HepG2 (cell line): ENCODE measurements at regions not wholly inside any gene's neighbourhood (a gene's known extent, or its start where the extent isn't known, plus 50 kb on each side); places are given as distances from the start of the nearest gene placed in this dataset.

Experiments used
- BCL6 ChIP-seq: IDR thresholded peaks from 2 replicates; pipeline ENCODE4 v1.6.1; 2016; ENCODE audit warnings: missing genetic modification reagents, missing compliant biosample characterization
- CBFB ChIP-seq: sonication (generic); formaldehyde crosslinking; IDR thresholded peaks from 2 replicates; pipeline ENCODE4 v1.4.0; 2020; ENCODE audit warnings: missing genetic modification reagents
- CHD2 ChIP-seq: IDR thresholded peaks from 2 replicates; pipeline ENCODE4 v1.6.1; 2011; ENCODE audit warnings: low read depth, low read length, improper control_type of control experiment
- CTCF ChIP-seq: sonication (generic); formaldehyde crosslinking; IDR thresholded peaks from 2 replicates; pipeline ENCODE4 v1.5.0; 2020; ENCODE audit warnings: mild to moderate bottlenecking, missing genetic modification reagents, moderate library complexity
- EP300 ChIP-seq, 3 experiments: sonication (generic) in 1 of 3; formaldehyde crosslinking in 1 of 3; IDR thresholded peaks; 2 replicates each; pipeline versions ENCODE4 v1.5.1 to v1.6.1; 2011 to 2020; ENCODE audit warnings: low read depth in 2 of 3, low read length in 2 of 3, borderline replicate concordance in 1 of 3, improper control_type of control experiment in 1 of 3, mild to moderate bottlenecking in 1 of 3, missing genetic modification reagents in 1 of 3, moderate library complexity in 1 of 3
- HOXA3 ChIP-seq: sonication (generic); formaldehyde crosslinking; IDR thresholded peaks from 2 replicates; pipeline ENCODE4 v1.5.0; 2020; ENCODE audit warnings: missing genetic modification reagents
- PITX1 ChIP-seq: sonication (generic); formaldehyde crosslinking; IDR thresholded peaks from 2 replicates; pipeline ENCODE4 v1.5.1; 2020; ENCODE audit warnings: mild to moderate bottlenecking, missing genetic modification reagents
- RARG ChIP-seq: sonication (generic); formaldehyde crosslinking; IDR thresholded peaks from 2 replicates; pipeline ENCODE4 v1.4.0; 2020; ENCODE audit warnings: low read depth, mild to moderate bottlenecking, missing genetic modification reagents
- SIN3A ChIP-seq: IDR thresholded peaks from 2 replicates; pipeline ENCODE4 v1.6.1; 2011; ENCODE audit warnings: low read depth, mild to moderate bottlenecking, control low read depth, low read length, borderline replicate concordance
- SMC3 ChIP-seq: IDR thresholded peaks from 2 replicates; pipeline ENCODE4 v1.6.1; 2011; ENCODE audit warnings: low read length, improper control_type of control experiment
- SP1 ChIP-seq, 2 experiments: fragments of 450-650 bp in 1 of 2; sonication (generic) in 1 of 2; formaldehyde crosslinking in 1 of 2; IDR thresholded peaks; 2 replicates each; pipeline versions ENCODE4 v1.4.0 to v1.6.1; 2016 to 2020; ENCODE audit warnings: missing genetic modification reagents in 1 of 2
- ZNF414 ChIP-seq: sonication (generic); formaldehyde crosslinking; IDR thresholded peaks from 2 replicates; pipeline ENCODE4 v1.5.0; 2020; ENCODE audit warnings: missing genetic modification reagents

- TF ChIP-seq SMC3 (no peak), RARG (CRISPR knock-in tag) (no peak), HOXA3 (CRISPR knock-in tag) (no peak), CTCF (CRISPR knock-in tag) (no peak), SIN3A (no peak), EP300 (IDR thresholded peaks at IDR 0.05; ENCODE audit: low read depth in 2 of 2, low read length in 2 of 2) (no peak), EP300 (CRISPR knock-in tag; IDR thresholded peaks at IDR 0.05; ENCODE audit: borderline replicate concordance) (no peak), CHD2 (no peak), PITX1 (CRISPR knock-in tag) (no peak), CBFB (CRISPR knock-in tag) (no peak), BCL6 (CRISPR knock-in tag) (no peak), ZNF414 (CRISPR knock-in tag) (no peak), SP1 (IDR thresholded peaks at IDR 0.05) (no peak), SP1 (CRISPR knock-in tag; IDR thresholded peaks at IDR 0.05) (no peak)
Observed at GRCh38 chr6:54624779-54625178, 221.8 kb upstream of the FAM83B start.
